ENCODE measurements at regions not wholly inside any gene's neighbourhood (a gene's known extent, or its start where the extent isn't known, plus 50 kb on each side); places are given as distances from the start of the nearest gene placed in this dataset.

DNA sequence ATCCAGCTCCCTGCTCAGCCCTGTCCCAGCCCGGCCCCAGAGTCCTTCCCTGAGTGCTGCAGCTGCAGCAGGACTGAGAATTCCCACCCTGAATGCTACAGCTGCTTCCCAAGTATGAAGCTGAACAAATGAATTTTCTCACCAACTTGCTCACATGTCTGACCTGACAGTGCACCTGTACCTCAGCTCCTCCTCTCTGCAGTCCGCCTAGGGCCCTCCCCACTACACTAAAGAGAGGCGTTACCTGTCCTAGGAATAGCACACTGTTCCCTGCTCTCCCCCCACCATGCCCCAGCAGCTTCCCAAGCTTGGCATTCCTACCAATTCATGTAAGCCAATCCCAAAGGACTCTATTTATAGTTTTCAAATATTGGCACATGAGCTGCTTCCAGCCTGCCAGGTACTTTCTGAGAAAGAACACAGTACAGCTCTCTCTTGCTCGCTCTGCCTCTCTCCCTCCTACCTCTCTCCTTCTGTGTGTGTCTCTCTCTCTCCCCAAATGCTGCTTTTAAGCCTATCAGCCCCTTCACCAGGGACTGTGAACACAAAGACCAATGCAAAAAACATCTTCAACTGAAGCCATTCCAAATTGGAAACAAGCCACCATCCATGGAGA, 400.1 kb downstream of the TNS3 start:
- TF ChIP-seq POLR2A (IDR thresholded peaks at IDR 0.05; ENCODE audit: low read depth, low read length) (no peak), TAF1 (IDR thresholded peaks at IDR 0.05; ENCODE audit: low read depth, low read length) (no peak), POLR2AphosphoS5 (IDR thresholded peaks at IDR 0.05; ENCODE audit: low read depth, low read length) (no peak), SPI1 (IDR thresholded peaks at IDR 0.05; ENCODE audit: low read depth, low read length) (no peak)
